ENCODE measurements at regions not wholly inside any gene's neighbourhood (a gene's known extent, or its start where the extent isn't known, plus 50 kb on each side); places are given as distances from the start of the nearest gene placed in this dataset.
A peak's percentile ranks its signal among the peaks of the same experiment; 100 is the strongest.

GRCh38 chr5:8436924-8437323 lies 568.0 kb downstream of the MTRR start:
- no peak overlapping the region for H3K27ac ChIP-seq (ENCODE audit: low read length)
- no peaks in the 10 kb centered on the region for H3K9me3 ChIP-seq (ENCODE audit: control insufficient read depth in 1 of 2, low read length in 2 of 2)
- no peak overlapping the region for H3K4me3 ChIP-seq (ENCODE audit: low read depth in 1 of 2, low read length in 2 of 2)
- no peaks in the 10 kb centered on the region for H3K27me3 ChIP-seq (ENCODE audit: low read depth, low read length)
- H3K36me3 ChIP-seq (ENCODE audit: control insufficient read depth in 1 of 2, insufficient read depth in 2 of 2, low read length in 2 of 2), result no peaks in the 10 kb centered on the region
- no peaks in the 10 kb centered on the region for H3K4me1 ChIP-seq (ENCODE audit: control insufficient read depth in 1 of 2, insufficient read depth in 2 of 2, low read length in 2 of 2)

GRCh38 chr5:8445139-8445538 lies 576.2 kb downstream of the MTRR start:
- Histone ChIP-seq H3K27me3 (ENCODE audit: low read depth, low read length) (no peaks in the 10 kb centered on the region), H3K9me3 (ENCODE audit: control insufficient read depth in 1 of 2, low read length in 2 of 2) (peaks cover 0 to 6% of the 10 kb centered on the region in 2 donors), H3K4me1 (ENCODE audit: control insufficient read depth in 1 of 2, insufficient read depth in 2 of 2, low read length in 2 of 2) (no peaks in the 10 kb centered on the region), H3K27ac (ENCODE audit: low read length) (no peak overlapping the region), H3K4me3 (ENCODE audit: low read depth in 1 of 2, low read length in 2 of 2) (no peak overlapping the region), H3K36me3 (ENCODE audit: control insufficient read depth in 1 of 2, insufficient read depth in 2 of 2, low read length in 2 of 2) (no peaks in the 10 kb centered on the region)

GRCh38 chr5:8446179-8446578 lies 577.2 kb downstream of the MTRR start:
- Histone ChIP-seq H3K4me1 (ENCODE audit: control insufficient read depth in 1 of 2, insufficient read depth in 2 of 2, low read length in 2 of 2) (no peaks in the 10 kb centered on the region), H3K9me3 (ENCODE audit: control insufficient read depth in 1 of 2, low read length in 2 of 2) (peaks cover 0 to 6% of the 10 kb centered on the region in 2 donors), H3K4me3 (ENCODE audit: low read depth in 1 of 2, low read length in 2 of 2) (no peak overlapping the region), H3K27me3 (ENCODE audit: low read depth, low read length) (no peaks in the 10 kb centered on the region), H3K36me3 (ENCODE audit: control insufficient read depth in 1 of 2, insufficient read depth in 2 of 2, low read length in 2 of 2) (no peaks in the 10 kb centered on the region), H3K27ac (ENCODE audit: low read length) (no peak overlapping the region)

- no peaks in the 10 kb centered on the region for H3K9me3 ChIP-seq (ENCODE audit: control insufficient read depth in 1 of 2, low read length in 2 of 2)
- peak overlapping the region; percentile 82 for H3K27ac ChIP-seq (ENCODE audit: low read length)
- peaks cover 0 to 4% of the 10 kb centered on the region in 2 donors for H3K4me1 ChIP-seq (ENCODE audit: control insufficient read depth in 1 of 2, insufficient read depth in 2 of 2, low read length in 2 of 2)
- H3K36me3 ChIP-seq (ENCODE audit: control insufficient read depth in 1 of 2, insufficient read depth in 2 of 2, low read length in 2 of 2), result peaks cover 6% of the 10 kb centered on the region in 2 donors
- H3K4me3 ChIP-seq (ENCODE audit: low read depth in 1 of 2, low read length in 2 of 2), result peak overlapping the region; percentile 43 to 95
- no peaks in the 10 kb centered on the region for H3K27me3 ChIP-seq (ENCODE audit: low read depth, low read length)
These were observed 587.9 kb downstream of the MTRR start for GRCh38 chr5:8456846-8457186.

- peak overlapping the region; percentile 70 to 95 for H3K4me3 ChIP-seq (ENCODE audit: low read depth in 1 of 2, low read length in 2 of 2)
- no peaks in the 10 kb centered on the region for H3K9me3 ChIP-seq (ENCODE audit: control insufficient read depth in 1 of 2, low read length in 2 of 2)
- no peaks in the 10 kb centered on the region for H3K27me3 ChIP-seq (ENCODE audit: low read depth, low read length)
- H3K4me1 ChIP-seq (ENCODE audit: control insufficient read depth in 1 of 2, insufficient read depth in 2 of 2, low read length in 2 of 2), result peaks cover 0 to 4% of the 10 kb centered on the region in 2 donors
- H3K27ac ChIP-seq (ENCODE audit: low read length), result peak overlapping the region; percentile 82
- H3K36me3 ChIP-seq (ENCODE audit: control insufficient read depth in 1 of 2, insufficient read depth in 2 of 2, low read length in 2 of 2), result peaks cover 6 to 10% of the 10 kb centered on the region in 2 donors
These were observed 588.5 kb downstream of the MTRR start for GRCh38 chr5:8457187-8458037.

GRCh38 chr5:8458038-8458383 lies 589.1 kb downstream of the MTRR start:
- Histone ChIP-seq H3K4me3 (ENCODE audit: low read depth in 1 of 2, low read length in 2 of 2) (peak overlapping the region; percentile 70 to 95), H3K27me3 (ENCODE audit: low read depth, low read length) (no peaks in the 10 kb centered on the region), H3K27ac (ENCODE audit: low read length) (peak overlapping the region; percentile 45), H3K4me1 (ENCODE audit: control insufficient read depth in 1 of 2, insufficient read depth in 2 of 2, low read length in 2 of 2) (peaks cover 0 to 4% of the 10 kb centered on the region in 2 donors), H3K9me3 (ENCODE audit: control insufficient read depth in 1 of 2, low read length in 2 of 2) (no peaks in the 10 kb centered on the region), H3K36me3 (ENCODE audit: control insufficient read depth in 1 of 2, insufficient read depth in 2 of 2, low read length in 2 of 2) (peaks cover 6 to 13% of the 10 kb centered on the region in 2 donors)

- H3K27ac ChIP-seq (ENCODE audit: low read length), result no peak overlapping the region
- H3K27me3 ChIP-seq (ENCODE audit: low read depth, low read length), result no peaks in the 10 kb centered on the region
- H3K4me1 ChIP-seq (ENCODE audit: control insufficient read depth in 1 of 2, insufficient read depth in 2 of 2, low read length in 2 of 2), result peaks cover 0 to 4% of the 10 kb centered on the region in 2 donors
- H3K9me3 ChIP-seq (ENCODE audit: control insufficient read depth in 1 of 2, low read length in 2 of 2), result no peaks in the 10 kb centered on the region
- H3K4me3 ChIP-seq (ENCODE audit: low read depth in 1 of 2, low read length in 2 of 2), result no peak overlapping the region
- H3K36me3 ChIP-seq (ENCODE audit: control insufficient read depth in 1 of 2, insufficient read depth in 2 of 2, low read length in 2 of 2), result peaks cover 6 to 13% of the 10 kb centered on the region in 2 donors
These were observed 592.6 kb downstream of the MTRR start for GRCh38 chr5:8461543-8461942.

GRCh38 chr5:8462565-8462964 lies 593.6 kb downstream of the MTRR start:
- peaks cover 0 to 4% of the 10 kb centered on the region in 2 donors for H3K4me1 ChIP-seq (ENCODE audit: control insufficient read depth in 1 of 2, insufficient read depth in 2 of 2, low read length in 2 of 2)
- no peaks in the 10 kb centered on the region for H3K27me3 ChIP-seq (ENCODE audit: low read depth, low read length)
- H3K9me3 ChIP-seq (ENCODE audit: control insufficient read depth in 1 of 2, low read length in 2 of 2), result no peaks in the 10 kb centered on the region
- no peak overlapping the region for H3K4me3 ChIP-seq (ENCODE audit: low read depth in 1 of 2, low read length in 2 of 2)
- peaks cover 6 to 13% of the 10 kb centered on the region in 2 donors for H3K36me3 ChIP-seq (ENCODE audit: control insufficient read depth in 1 of 2, insufficient read depth in 2 of 2, low read length in 2 of 2)
- no peak overlapping the region for H3K27ac ChIP-seq (ENCODE audit: low read length)

- Histone ChIP-seq H3K27ac (ENCODE audit: low read length) (no peak overlapping the region), H3K27me3 (ENCODE audit: low read depth, low read length) (no peaks in the 10 kb centered on the region), H3K9me3 (ENCODE audit: control insufficient read depth in 1 of 2, low read length in 2 of 2) (peaks cover 0 to 5% of the 10 kb centered on the region in 2 donors), H3K36me3 (ENCODE audit: control insufficient read depth in 1 of 2, insufficient read depth in 2 of 2, low read length in 2 of 2) (no peaks in the 10 kb centered on the region), H3K4me3 (ENCODE audit: low read depth in 1 of 2, low read length in 2 of 2) (no peak overlapping the region), H3K4me1 (ENCODE audit: control insufficient read depth in 1 of 2, insufficient read depth in 2 of 2, low read length in 2 of 2) (no peaks in the 10 kb centered on the region)
These were observed 601.5 kb downstream of the MTRR start for GRCh38 chr5:8470489-8470888.

- H3K27me3 ChIP-seq (ENCODE audit: low read depth, low read length), result no peaks in the 10 kb centered on the region
- H3K4me1 ChIP-seq (ENCODE audit: control insufficient read depth in 1 of 2, insufficient read depth in 2 of 2, low read length in 2 of 2), result no peaks in the 10 kb centered on the region
- H3K9me3 ChIP-seq (ENCODE audit: control insufficient read depth in 1 of 2, low read length in 2 of 2), result peaks cover 0 to 5% of the 10 kb centered on the region in 2 donors
These were observed 602.6 kb downstream of the MTRR start for GRCh38 chr5:8471581-8471980.

GRCh38 chr5:8473016-8473415 lies 604.1 kb downstream of the MTRR start:
- H3K27ac ChIP-seq (ENCODE audit: low read length), result no peak overlapping the region
- H3K27me3 ChIP-seq (ENCODE audit: low read depth, low read length), result no peaks in the 10 kb centered on the region

More at GRCh38 chr5:8471581-8471980, 602.6 kb downstream of the MTRR start:
- Histone ChIP-seq H3K4me3 (ENCODE audit: low read depth in 1 of 2, low read length in 2 of 2) (no peak overlapping the region), H3K36me3 (ENCODE audit: control insufficient read depth in 1 of 2, insufficient read depth in 2 of 2, low read length in 2 of 2) (no peaks in the 10 kb centered on the region), H3K27ac (ENCODE audit: low read length) (no peak overlapping the region)

More at GRCh38 chr5:8473016-8473415, 604.1 kb downstream of the MTRR start:
- no peak overlapping the region for H3K4me3 ChIP-seq (ENCODE audit: low read depth in 1 of 2, low read length in 2 of 2)
- H3K9me3 ChIP-seq (ENCODE audit: control insufficient read depth in 1 of 2, low read length in 2 of 2), result peaks cover 0 to 5% of the 10 kb centered on the region in 2 donors
- H3K36me3 ChIP-seq (ENCODE audit: control insufficient read depth in 1 of 2, insufficient read depth in 2 of 2, low read length in 2 of 2), result no peaks in the 10 kb centered on the region
- no peaks in the 10 kb centered on the region for H3K4me1 ChIP-seq (ENCODE audit: control insufficient read depth in 1 of 2, insufficient read depth in 2 of 2, low read length in 2 of 2)
